Stimulated activated naive CD8-positive, alpha-beta T cell treated with anti-CD3 and anti-CD28 coated beads, Interleukin-15, amount 100 ng/mL, for 72 hours (primary cell): ENCODE measurements at regions not wholly inside any gene's neighbourhood (a gene's known extent, or its start where the extent isn't known, plus 50 kb on each side); places are given as distances from the start of the nearest gene placed in this dataset.
A peak's percentile ranks its signal among the peaks of the same experiment; 100 is the strongest.

Experiments used
- ATAC-seq: fragments of 150-1000 bp; cut with Tn5 transposase; 2 replicates; pipeline ENCODE4 v1.10.0; 2021; ENCODE audit warnings: mild to moderate bottlenecking, moderate library complexity
- DNase-seq, 2 donors: peaks; one replicate each; pipeline ENCODE4 v3.0.0; 2021 to 2022
- H3K27ac Mint-ChIP-seq, 2 donors: one replicate each; pipeline ENCODE4 v1.8.0; 2022; ENCODE audit warnings: mild to moderate bottlenecking in 2 of 2, mixed read lengths in 2 of 2, moderate library complexity in 2 of 2
- H3K27me3 Mint-ChIP-seq: one replicate; pipeline ENCODE4 v1.8.0; 2022; ENCODE audit warnings: mixed read lengths
- H3K4me1 Mint-ChIP-seq: one replicate; pipeline ENCODE4 v1.8.0; 2022; ENCODE audit warnings: mild to moderate bottlenecking, mixed read lengths
- H3K4me3 Mint-ChIP-seq, 2 donors: one replicate each; pipeline ENCODE4 v1.8.0; 2022; ENCODE audit warnings: mild to moderate bottlenecking in 2 of 2, mixed read lengths in 2 of 2, moderate library complexity in 1 of 2
- H3K9me3 Mint-ChIP-seq, 2 donors: one replicate each; pipeline ENCODE4 v1.8.0; 2022; ENCODE audit warnings: mixed read lengths in 2 of 2

GRCh38 chr10:3631701-3632330, 153.2 kb downstream of the KLF6 start:
- no peak for DNase-seq
- H3K4me1 Mint-ChIP-seq, result no peaks in the 10 kb centered on the region
- H3K9me3 Mint-ChIP-seq, result no peaks in the 10 kb centered on the region
- no peak for ATAC-seq
- H3K27ac Mint-ChIP-seq, result no peak overlapping the region
- no peak overlapping the region for H3K4me3 Mint-ChIP-seq
- peaks cover 11% of the 10 kb centered on the region for H3K27me3 Mint-ChIP-seq

GRCh38 chr10:3631291-3631690, 153.7 kb downstream of the KLF6 start:
- H3K9me3 Mint-ChIP-seq, result no peaks in the 10 kb centered on the region
- no peaks in the 10 kb centered on the region for H3K4me1 Mint-ChIP-seq
- H3K27me3 Mint-ChIP-seq, result peaks cover 11% of the 10 kb centered on the region
- no peak overlapping the region for H3K4me3 Mint-ChIP-seq
- H3K27ac Mint-ChIP-seq, result no peak overlapping the region
- no peak for DNase-seq
- ATAC-seq, result no peak

DNA sequence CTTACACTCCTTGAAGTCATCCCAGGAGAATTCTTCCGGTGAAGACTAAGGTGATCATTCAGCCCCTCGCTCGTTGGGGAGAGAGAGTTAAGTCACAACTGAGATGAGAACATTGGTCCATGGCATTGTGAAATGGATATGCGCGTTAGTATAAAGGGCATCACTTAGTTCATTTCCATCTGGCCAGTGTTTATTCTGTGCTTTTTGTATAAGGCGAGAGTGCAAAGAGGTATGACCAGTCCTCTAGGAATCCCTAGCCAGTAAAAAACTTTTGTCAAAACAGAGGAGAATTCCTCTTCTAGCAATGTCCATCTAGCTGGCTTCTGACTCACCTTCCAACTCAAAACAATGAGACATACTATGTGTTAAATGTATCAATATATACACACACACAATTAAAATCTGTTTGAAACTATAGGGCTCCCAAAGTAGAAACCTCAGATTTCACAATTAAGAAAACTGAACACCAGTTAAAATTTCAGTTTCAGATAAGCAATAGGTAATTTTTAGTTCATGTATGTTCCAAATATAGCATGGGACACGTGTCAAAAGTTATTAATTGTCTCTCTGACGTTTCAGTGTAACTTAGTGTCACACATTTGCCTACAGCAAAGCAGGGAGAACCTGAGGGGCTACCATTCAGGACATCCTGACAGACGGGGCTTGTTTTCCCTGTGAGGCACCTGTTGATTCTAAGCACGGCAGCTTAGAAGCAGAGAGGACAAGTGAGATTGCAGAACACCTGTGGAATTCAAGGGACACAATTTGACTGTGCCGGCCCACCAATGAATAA, 158.9 kb downstream of the KLF6 start:
- DNase-seq (no peak), ATAC-seq (no peak)
- no peaks in the 10 kb centered on the region for H3K9me3 Mint-ChIP-seq
- H3K27ac Mint-ChIP-seq, result no peak overlapping the region
- H3K27me3 Mint-ChIP-seq, result peaks cover 9% of the 10 kb centered on the region
- no peak overlapping the region for H3K4me3 Mint-ChIP-seq
- H3K4me1 Mint-ChIP-seq, result peaks cover 19% of the 10 kb centered on the region

DNA sequence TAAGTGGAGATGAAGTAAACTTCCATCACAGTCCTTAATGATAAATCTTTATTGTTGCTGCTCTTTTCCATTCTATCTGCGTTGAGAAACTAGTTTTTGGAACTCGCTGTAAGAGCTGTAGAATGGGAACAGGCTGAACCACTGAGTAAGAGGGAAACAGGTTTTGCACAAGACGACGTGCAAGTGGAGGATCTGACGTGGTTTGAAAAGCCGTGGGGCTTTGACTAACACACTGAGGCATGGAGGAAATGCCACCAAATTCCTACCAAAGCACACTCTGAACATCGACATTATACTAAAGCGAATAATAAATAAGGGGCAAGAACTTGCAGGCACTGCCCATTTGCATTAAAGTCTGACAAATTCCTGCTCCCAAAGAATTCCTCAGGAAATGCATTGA, 160.6 kb downstream of the KLF6 start:
- Mint-ChIP-seq H3K4me3 (no peak overlapping the region), H3K27me3 (no peaks in the 10 kb centered on the region), H3K4me1 (peaks cover 19% of the 10 kb centered on the region), H3K9me3 (peaks cover 7 to 9% of the 10 kb centered on the region in 2 donors), H3K27ac (no peak overlapping the region)
- ATAC-seq (no peak), DNase-seq (no peak)

- Mint-ChIP-seq H3K4me1 (peaks cover 19% of the 10 kb centered on the region), H3K9me3 (peaks cover 7 to 9% of the 10 kb centered on the region in 2 donors), H3K4me3 (no peak overlapping the region), H3K27ac (no peak overlapping the region), H3K27me3 (no peaks in the 10 kb centered on the region)
- DNase-seq (no peak), ATAC-seq (no peak)
These were observed 161.3 kb downstream of the KLF6 start for GRCh38 chr10:3623746-3624145.

GRCh38 chr10:3622845-3623621, 162.0 kb downstream of the KLF6 start:
- peaks cover 7 to 9% of the 10 kb centered on the region in 2 donors for H3K9me3 Mint-ChIP-seq
- peak overlapping the region; percentile 80 to 83 for H3K27ac Mint-ChIP-seq
- H3K4me3 Mint-ChIP-seq, result peak overlapping the region; percentile 36
- peaks cover 19% of the 10 kb centered on the region for H3K4me1 Mint-ChIP-seq
- ATAC-seq (peak; percentile 74), DNase-seq (peak; percentile 9 to 16)
- H3K27me3 Mint-ChIP-seq, result no peaks in the 10 kb centered on the region

- peaks cover 7 to 9% of the 10 kb centered on the region in 2 donors for H3K9me3 Mint-ChIP-seq
- DNase-seq (peak; percentile 11 to 13), ATAC-seq (peak; percentile 90)
- H3K4me3 Mint-ChIP-seq, result peak overlapping the region; percentile 36
- H3K27ac Mint-ChIP-seq, result peak overlapping the region; percentile 80 to 83
- H3K27me3 Mint-ChIP-seq, result no peaks in the 10 kb centered on the region
- H3K4me1 Mint-ChIP-seq, result peaks cover 19% of the 10 kb centered on the region
These were observed 162.6 kb downstream of the KLF6 start for GRCh38 chr10:3622427-3622826.

- ATAC-seq (no peak), DNase-seq (no peak)
- no peak overlapping the region for H3K4me3 Mint-ChIP-seq
- H3K4me1 Mint-ChIP-seq, result peaks cover 19% of the 10 kb centered on the region
- H3K27ac Mint-ChIP-seq, result no peak overlapping the region
- H3K9me3 Mint-ChIP-seq, result peaks cover 7 to 9% of the 10 kb centered on the region in 2 donors
- H3K27me3 Mint-ChIP-seq, result no peaks in the 10 kb centered on the region
These were observed 164.2 kb downstream of the KLF6 start for GRCh38 chr10:3620818-3621217.

DNA sequence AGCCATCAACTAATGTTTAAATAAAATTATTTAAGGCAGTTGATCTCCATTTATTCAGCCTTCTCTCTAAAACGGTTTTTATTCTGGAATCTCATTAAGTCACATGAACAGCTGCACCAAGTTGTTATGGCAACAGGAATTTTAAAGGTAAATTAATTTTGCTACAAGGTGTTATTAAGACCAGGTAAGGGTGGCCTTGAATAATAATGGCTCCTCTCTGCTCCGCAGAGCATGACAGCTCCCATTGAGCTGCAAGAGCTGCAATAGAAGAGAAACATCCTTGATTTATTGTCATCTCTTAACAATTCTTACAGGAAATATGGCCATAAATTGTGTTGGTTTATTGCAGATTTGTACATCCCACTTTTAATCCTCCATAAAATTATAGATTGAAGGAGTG, 165.8 kb downstream of the KLF6 start:
- H3K4me1 Mint-ChIP-seq, result peaks cover 19% of the 10 kb centered on the region

DNA sequence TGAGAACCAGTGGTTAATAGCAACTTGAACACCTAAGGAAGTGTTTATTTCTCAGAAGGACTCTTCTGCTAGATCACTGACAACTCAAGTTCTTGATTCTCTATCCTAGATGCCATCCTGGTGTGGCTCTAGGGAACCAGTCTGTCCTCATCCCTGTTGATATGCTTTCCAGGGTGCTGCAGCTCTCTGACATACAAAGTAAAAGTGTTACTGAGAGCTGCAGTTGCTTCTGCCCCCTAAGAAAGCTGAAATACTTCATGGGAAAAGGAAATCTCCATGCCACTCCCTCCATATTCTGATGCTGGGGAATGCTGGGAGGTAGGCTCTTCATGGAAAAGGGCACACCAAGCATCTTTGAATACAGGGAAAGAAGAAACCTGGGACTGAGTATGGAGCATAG, 168.1 kb downstream of the KLF6 start:
- Mint-ChIP-seq H3K9me3 (peaks cover 11 to 16% of the 10 kb centered on the region in 2 donors), H3K27me3 (no peaks in the 10 kb centered on the region), H3K27ac (no peak overlapping the region), H3K4me1 (peaks cover 3% of the 10 kb centered on the region), H3K4me3 (no peak overlapping the region)
- ATAC-seq (no peak), DNase-seq (no peak)

More for the DNA sequence above, 165.8 kb downstream of the KLF6 start:
- ATAC-seq, result no peak
- Mint-ChIP-seq H3K27ac (no peak overlapping the region), H3K27me3 (no peaks in the 10 kb centered on the region), H3K4me3 (no peak overlapping the region), H3K9me3 (peaks cover 7 to 9% of the 10 kb centered on the region in 2 donors)
- no peak for DNase-seq

GRCh38 chr10:3613318-3613717, 171.7 kb downstream of the KLF6 start:
- DNase-seq, result no peak
- peaks cover 17% of the 10 kb centered on the region for H3K27me3 Mint-ChIP-seq
- no peaks in the 10 kb centered on the region for H3K4me1 Mint-ChIP-seq
- ATAC-seq, result no peak
- H3K27ac Mint-ChIP-seq, result no peak overlapping the region
- no peak overlapping the region for H3K4me3 Mint-ChIP-seq
- peaks cover 29 to 43% of the 10 kb centered on the region in 2 donors for H3K9me3 Mint-ChIP-seq

DNA sequence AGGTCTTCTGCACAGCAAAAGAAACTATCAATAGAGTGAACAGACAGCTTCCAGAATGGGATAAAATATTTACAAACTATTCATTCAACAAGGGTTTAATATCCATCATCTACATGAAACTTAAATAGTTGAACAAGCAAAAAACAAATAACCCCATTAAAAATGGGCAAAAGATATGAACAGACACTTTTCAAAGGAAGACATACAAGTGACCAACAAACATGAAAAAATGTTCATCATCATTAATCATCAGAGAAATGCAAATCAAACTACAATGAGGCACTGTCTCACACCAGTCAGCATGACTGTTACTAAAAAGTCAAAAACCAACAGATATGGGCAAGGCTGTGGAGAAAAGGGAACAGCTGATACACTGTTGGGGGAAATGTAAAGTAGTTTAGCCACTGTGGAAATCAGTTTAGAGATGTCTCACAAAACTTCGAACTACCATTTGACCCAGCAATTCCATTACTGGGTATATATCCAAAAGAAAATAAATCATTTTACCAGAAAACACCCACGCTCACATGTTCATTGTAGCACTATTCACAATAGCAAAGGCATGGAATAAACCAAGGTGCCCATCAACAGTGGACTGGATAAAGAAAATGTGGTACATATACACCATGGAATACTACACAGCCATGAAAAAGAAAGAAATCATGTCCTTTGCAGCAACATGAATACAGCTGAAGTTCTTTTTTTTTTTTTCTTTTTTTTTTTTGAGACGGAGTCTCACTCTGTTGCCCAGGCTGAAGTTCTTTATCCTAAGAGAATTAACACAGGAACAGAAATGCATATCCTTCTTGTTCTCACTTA, 172.6 kb downstream of the KLF6 start:
- ATAC-seq (no peak), DNase-seq (no peak)
- H3K4me1 Mint-ChIP-seq, result no peaks in the 10 kb centered on the region
- no peak overlapping the region for H3K27ac Mint-ChIP-seq
- H3K4me3 Mint-ChIP-seq, result no peak overlapping the region
- H3K27me3 Mint-ChIP-seq, result peaks cover 22% of the 10 kb centered on the region
- H3K9me3 Mint-ChIP-seq, result peaks cover 35 to 52% of the 10 kb centered on the region in 2 donors

- H3K27ac Mint-ChIP-seq, result peak overlapping the region in 1 of 2 donors; percentile 29
- no peak for DNase-seq
- H3K4me3 Mint-ChIP-seq, result no peak overlapping the region
- peaks cover 38 to 50% of the 10 kb centered on the region in 2 donors for H3K9me3 Mint-ChIP-seq
- ATAC-seq, result peak; percentile 85
- H3K27me3 Mint-ChIP-seq, result peaks cover 22% of the 10 kb centered on the region
- H3K4me1 Mint-ChIP-seq, result peaks cover 4% of the 10 kb centered on the region
These were observed 178.7 kb downstream of the KLF6 start for GRCh38 chr10:3606309-3606708.

GRCh38 chr10:3605882-3606281, 179.1 kb downstream of the KLF6 start:
- Mint-ChIP-seq H3K27ac (no peak overlapping the region), H3K4me3 (no peak overlapping the region), H3K4me1 (peaks cover 4% of the 10 kb centered on the region), H3K27me3 (peaks cover 22% of the 10 kb centered on the region), H3K9me3 (peaks cover 38 to 45% of the 10 kb centered on the region in 2 donors)
- DNase-seq (no peak), ATAC-seq (no peak)

DNA sequence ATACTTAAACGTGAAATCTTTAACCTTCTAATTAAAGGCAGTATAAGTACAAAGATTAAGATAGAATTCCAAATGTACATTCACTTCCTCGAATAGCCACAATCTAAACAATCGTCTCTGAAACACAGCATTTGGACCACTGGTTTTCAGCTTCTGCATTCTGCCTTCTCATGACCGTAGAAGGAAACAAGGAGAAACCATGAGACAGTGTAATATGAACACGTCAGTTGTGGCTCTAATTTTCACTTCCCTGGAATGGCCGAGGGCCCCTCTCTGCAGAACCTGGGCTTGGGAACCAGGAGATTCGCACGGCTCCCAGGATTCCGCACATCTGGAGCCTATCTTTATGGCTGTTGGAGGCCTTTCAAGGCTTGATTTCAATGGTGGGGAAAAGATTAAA, 189.3 kb downstream of the KLF6 start:
- H3K9me3 Mint-ChIP-seq, result no peaks in the 10 kb centered on the region
- H3K27ac Mint-ChIP-seq, result no peak overlapping the region
- H3K4me3 Mint-ChIP-seq, result no peak overlapping the region
- peaks cover 13% of the 10 kb centered on the region for H3K27me3 Mint-ChIP-seq
- DNase-seq, result no peak
- H3K4me1 Mint-ChIP-seq, result no peaks in the 10 kb centered on the region
- ATAC-seq, result no peak
